ENCODE measurements at regions not wholly inside any gene's neighbourhood (a gene's known extent, or its start where the extent isn't known, plus 50 kb on each side); places are given as distances from the start of the nearest gene placed in this dataset.

DNA sequence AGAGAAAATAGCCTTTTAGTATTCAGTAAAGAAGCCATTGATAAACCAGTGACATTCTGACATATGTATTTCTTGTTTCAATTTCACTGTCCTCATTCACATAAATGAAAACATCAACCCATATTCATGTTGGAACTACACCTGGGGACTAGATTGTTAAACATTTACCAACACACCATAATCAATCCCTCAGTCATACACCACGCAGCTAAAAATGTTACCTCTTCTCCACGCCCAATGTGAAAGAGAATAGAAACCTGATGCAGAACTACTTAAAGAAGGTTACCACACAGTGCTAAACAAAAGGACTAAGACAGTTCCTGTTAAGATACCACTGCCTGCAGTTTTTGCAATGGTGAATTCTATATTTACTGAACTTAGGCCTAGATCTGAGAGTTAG, 518.9 kb downstream of the PRELID2 start:
- no peak overlapping the region for H3K4me2 ChIP-seq
- Mint-ChIP-seq H3K36me3 (ENCODE audit: low read depth) (no peaks in the 10 kb centered on the region), H3K27ac (no peak overlapping the region), H3K9me3 (no peaks in the 10 kb centered on the region), H3K4me1 (no peaks in the 10 kb centered on the region), H3K4me3 (no peak overlapping the region), H3K27me3 (ENCODE audit: insufficient read depth, low read depth, poor library complexity) (no peaks in the 10 kb centered on the region)
- no peaks in the 10 kb centered on the region for H3K36me3 ChIP-seq (ENCODE audit: insufficient read depth)
- no peak overlapping the region for H3K4me3 ChIP-seq
- no peak overlapping the region for H2AFZ ChIP-seq
- no peaks in the 10 kb centered on the region for H3K27me3 ChIP-seq (ENCODE audit: insufficient read depth)
- no peaks in the 10 kb centered on the region for H3K9me2 ChIP-seq (ENCODE audit: insufficient read depth)
- H3K4me1 ChIP-seq (ENCODE audit: insufficient read depth): no peaks in the 10 kb centered on the region
- no peaks in the 10 kb centered on the region for H3F3A ChIP-seq (replicated peaks; ENCODE audit: low read depth)
- no peak overlapping the region for H3K27ac ChIP-seq (ENCODE audit: low read depth)
- DNase-seq (ENCODE audit: low spot score): no peak
- H3K79me2 ChIP-seq (replicated peaks; ENCODE audit: insufficient read depth): no peaks in the 10 kb centered on the region
- ATAC-seq: no peak
- no peaks in the 10 kb centered on the region for H4K20me1 ChIP-seq (replicated peaks; ENCODE audit: insufficient read depth)
- TF ChIP-seq JUNB (IDR thresholded peaks at IDR 0.05; ENCODE audit: unreplicated experiment) (no peak), POLR2AphosphoS5 (IDR thresholded peaks at IDR 0.05; ENCODE audit: low read depth) (no peak), CREB1 (CRISPR knock-in tag; IDR thresholded peaks at IDR 0.05; ENCODE audit: low read depth) (no peak), EZH2 (IDR thresholded peaks at IDR 0.05; ENCODE audit: low read depth, unreplicated experiment) (no peak)
- TF ChIP-seq, protein P1, sequence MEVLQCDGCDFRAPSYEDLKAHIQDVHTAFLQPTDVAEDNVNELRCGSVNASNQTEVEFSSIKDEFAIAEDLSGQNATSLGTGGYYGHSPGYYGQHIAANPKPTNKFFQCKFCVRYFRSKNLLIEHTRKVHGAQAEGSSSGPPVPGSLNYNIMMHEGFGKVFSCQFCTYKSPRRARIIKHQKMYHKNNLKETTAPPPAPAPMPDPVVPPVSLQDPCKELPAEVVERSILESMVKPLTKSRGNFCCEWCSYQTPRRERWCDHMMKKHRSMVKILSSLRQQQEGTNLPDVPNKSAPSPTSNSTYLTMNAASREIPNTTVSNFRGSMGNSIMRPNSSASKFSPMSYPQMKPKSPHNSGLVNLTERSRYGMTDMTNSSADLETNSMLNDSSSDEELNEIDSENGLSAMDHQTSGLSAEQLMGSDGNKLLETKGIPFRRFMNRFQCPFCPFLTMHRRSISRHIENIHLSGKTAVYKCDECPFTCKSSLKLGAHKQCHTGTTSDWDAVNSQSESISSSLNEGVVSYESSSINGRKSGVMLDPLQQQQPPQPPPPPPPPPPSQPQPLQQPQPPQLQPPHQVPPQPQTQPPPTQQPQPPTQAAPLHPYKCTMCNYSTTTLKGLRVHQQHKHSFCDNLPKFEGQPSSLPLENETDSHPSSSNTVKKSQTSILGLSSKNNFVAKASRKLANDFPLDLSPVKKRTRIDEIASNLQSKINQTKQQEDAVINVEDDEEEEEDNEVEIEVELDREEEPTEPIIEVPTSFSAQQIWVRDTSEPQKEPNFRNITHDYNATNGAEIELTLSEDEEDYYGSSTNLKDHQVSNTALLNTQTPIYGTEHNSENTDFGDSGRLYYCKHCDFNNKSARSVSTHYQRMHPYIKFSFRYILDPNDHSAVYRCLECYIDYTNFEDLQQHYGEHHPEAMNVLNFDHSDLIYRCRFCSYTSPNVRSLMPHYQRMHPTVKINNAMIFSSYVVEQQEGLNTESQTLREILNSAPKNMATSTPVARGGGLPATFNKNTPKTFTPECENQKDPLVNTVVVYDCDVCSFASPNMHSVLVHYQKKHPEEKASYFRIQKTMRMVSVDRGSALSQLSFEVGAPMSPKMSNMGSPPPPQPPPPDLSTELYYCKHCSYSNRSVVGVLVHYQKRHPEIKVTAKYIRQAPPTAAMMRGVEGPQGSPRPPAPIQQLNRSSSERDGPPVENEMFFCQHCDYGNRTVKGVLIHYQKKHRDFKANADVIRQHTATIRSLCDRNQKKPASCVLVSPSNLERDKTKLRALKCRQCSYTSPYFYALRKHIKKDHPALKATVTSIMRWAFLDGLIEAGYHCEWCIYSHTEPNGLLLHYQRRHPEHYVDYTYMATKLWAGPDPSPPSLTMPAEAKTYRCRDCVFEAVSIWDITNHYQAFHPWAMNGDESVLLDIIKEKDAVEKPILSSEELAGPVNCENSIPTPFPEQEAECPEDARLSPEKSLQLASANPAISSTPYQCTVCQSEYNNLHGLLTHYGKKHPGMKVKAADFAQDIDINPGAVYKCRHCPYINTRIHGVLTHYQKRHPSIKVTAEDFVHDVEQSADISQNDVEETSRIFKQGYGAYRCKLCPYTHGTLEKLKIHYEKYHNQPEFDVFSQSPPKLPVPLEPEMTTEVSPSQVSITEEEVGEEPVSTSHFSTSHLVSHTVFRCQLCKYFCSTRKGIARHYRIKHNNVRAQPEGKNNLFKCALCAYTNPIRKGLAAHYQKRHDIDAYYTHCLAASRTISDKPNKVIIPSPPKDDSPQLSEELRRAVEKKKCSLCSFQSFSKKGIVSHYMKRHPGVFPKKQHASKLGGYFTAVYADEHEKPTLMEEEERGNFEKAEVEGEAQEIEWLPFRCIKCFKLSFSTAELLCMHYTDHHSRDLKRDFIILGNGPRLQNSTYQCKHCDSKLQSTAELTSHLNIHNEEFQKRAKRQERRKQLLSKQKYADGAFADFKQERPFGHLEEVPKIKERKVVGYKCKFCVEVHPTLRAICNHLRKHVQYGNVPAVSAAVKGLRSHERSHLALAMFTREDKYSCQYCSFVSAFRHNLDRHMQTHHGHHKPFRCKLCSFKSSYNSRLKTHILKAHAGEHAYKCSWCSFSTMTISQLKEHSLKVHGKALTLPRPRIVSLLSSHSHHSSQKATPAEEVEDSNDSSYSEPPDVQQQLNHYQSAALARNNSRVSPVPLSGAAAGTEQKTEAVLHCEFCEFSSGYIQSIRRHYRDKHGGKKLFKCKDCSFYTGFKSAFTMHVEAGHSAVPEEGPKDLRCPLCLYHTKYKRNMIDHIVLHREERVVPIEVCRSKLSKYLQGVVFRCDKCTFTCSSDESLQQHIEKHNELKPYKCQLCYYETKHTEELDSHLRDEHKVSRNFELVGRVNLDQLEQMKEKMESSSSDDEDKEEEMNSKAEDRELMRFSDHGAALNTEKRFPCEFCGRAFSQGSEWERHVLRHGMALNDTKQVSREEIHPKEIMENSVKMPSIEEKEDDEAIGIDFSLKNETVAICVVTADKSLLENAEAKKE (CRISPR knock-in tag; IDR thresholded peaks at IDR 0.05): no peak

DNA sequence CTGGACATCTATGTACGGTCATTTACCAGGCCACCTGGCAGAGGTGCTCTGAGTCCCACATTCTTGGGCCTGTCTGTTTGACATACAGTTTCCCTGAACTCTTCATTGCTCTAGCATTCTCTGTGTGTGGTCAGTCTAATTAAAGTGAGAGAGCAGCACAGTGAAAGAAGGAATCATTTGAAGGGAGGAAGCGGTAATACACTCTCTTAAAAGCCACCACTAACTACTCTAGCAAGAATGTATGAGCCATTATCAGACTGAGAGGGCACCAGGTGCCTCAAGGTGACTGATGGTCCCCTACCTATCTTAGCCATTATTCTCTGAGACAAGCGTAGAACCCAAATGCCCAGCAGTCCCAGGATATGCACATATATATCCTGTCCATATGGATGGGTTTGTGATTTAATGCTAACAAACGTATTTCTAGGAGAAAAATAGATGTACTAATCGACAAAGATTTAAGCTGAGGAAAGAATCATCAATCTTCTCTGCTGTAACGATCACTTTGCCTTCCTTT, 527.2 kb downstream of the PRELID2 start:
- Histone ChIP-seq H3K27ac (ENCODE audit: low read depth) (no peak overlapping the region), H4K20me1 (replicated peaks; ENCODE audit: insufficient read depth) (no peaks in the 10 kb centered on the region), H3K79me2 (replicated peaks; ENCODE audit: insufficient read depth) (no peaks in the 10 kb centered on the region), H3K27me3 (ENCODE audit: insufficient read depth) (no peaks in the 10 kb centered on the region), H3K9me2 (ENCODE audit: insufficient read depth) (no peaks in the 10 kb centered on the region), H3K4me3 (no peak overlapping the region), H3K4me1 (ENCODE audit: insufficient read depth) (no peaks in the 10 kb centered on the region), H3F3A (replicated peaks; ENCODE audit: low read depth) (no peaks in the 10 kb centered on the region), H3K4me2 (no peak overlapping the region), H3K36me3 (ENCODE audit: insufficient read depth) (no peaks in the 10 kb centered on the region), H2AFZ (no peak overlapping the region)
- ATAC-seq: no peak
- H3K27me3 Mint-ChIP-seq (ENCODE audit: insufficient read depth, low read depth, poor library complexity): peaks cover 1% of the 10 kb centered on the region
- no peaks in the 10 kb centered on the region for H3K9me3 Mint-ChIP-seq
- H3K4me1 Mint-ChIP-seq: no peaks in the 10 kb centered on the region
- no peaks in the 10 kb centered on the region for H3K36me3 Mint-ChIP-seq (ENCODE audit: low read depth)
- no peak overlapping the region for H3K27ac Mint-ChIP-seq
- H3K4me3 Mint-ChIP-seq: no peak overlapping the region
- DNase-seq (ENCODE audit: low spot score): no peak
- no peak for TF ChIP-seq EZH2phosphoT487 (IDR thresholded peaks at IDR 0.05; ENCODE audit: unreplicated experiment)
- no peak for TF ChIP-seq NANOG (IDR thresholded peaks at IDR 0.05; ENCODE audit: borderline replicate concordance)
- TF ChIP-seq EZH2 (IDR thresholded peaks at IDR 0.05; ENCODE audit: low read depth, unreplicated experiment): no peak
- TF ChIP-seq, protein P2, sequence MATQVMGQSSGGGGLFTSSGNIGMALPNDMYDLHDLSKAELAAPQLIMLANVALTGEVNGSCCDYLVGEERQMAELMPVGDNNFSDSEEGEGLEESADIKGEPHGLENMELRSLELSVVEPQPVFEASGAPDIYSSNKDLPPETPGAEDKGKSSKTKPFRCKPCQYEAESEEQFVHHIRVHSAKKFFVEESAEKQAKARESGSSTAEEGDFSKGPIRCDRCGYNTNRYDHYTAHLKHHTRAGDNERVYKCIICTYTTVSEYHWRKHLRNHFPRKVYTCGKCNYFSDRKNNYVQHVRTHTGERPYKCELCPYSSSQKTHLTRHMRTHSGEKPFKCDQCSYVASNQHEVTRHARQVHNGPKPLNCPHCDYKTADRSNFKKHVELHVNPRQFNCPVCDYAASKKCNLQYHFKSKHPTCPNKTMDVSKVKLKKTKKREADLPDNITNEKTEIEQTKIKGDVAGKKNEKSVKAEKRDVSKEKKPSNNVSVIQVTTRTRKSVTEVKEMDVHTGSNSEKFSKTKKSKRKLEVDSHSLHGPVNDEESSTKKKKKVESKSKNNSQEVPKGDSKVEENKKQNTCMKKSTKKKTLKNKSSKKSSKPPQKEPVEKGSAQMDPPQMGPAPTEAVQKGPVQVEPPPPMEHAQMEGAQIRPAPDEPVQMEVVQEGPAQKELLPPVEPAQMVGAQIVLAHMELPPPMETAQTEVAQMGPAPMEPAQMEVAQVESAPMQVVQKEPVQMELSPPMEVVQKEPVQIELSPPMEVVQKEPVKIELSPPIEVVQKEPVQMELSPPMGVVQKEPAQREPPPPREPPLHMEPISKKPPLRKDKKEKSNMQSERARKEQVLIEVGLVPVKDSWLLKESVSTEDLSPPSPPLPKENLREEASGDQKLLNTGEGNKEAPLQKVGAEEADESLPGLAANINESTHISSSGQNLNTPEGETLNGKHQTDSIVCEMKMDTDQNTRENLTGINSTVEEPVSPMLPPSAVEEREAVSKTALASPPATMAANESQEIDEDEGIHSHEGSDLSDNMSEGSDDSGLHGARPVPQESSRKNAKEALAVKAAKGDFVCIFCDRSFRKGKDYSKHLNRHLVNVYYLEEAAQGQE (IDR thresholded peaks at IDR 0.05; ENCODE audit: unreplicated experiment): no peak

All from GM23338 (cell line).